ENCODE measurements at regions not wholly inside any gene's neighbourhood (a gene's known extent, or its start where the extent isn't known, plus 50 kb on each side); places are given as distances from the start of the nearest gene placed in this dataset.

- Mint-ChIP-seq H3K27me3 (ENCODE audit: insufficient read depth, unreplicated experiment) (no peaks in the 10 kb centered on the region), H3K4me3 (ENCODE audit: unreplicated experiment) (no peak overlapping the region), H3K27ac (ENCODE audit: unreplicated experiment) (no peak overlapping the region), H3K36me3 (ENCODE audit: insufficient read depth, unreplicated experiment) (no peaks in the 10 kb centered on the region), H3K9me3 (ENCODE audit: unreplicated experiment) (no peaks in the 10 kb centered on the region), H3K4me1 (ENCODE audit: low read depth, unreplicated experiment) (no peaks in the 10 kb centered on the region)
- ChIA-PET POLR2A (no interaction called here), CTCF (no interaction called here)
- no TSS peak for BruUV-seq (replicated peaks)
- Histone ChIP-seq H3K4me3 (ENCODE audit: low read depth, low read length) (no peak overlapping the region), H3K9me3 (no peaks in the 10 kb centered on the region), H3K27me3 (replicated peaks; ENCODE audit: control insufficient read depth, insufficient read depth, low read length) (no peaks in the 10 kb centered on the region), H3K4me1 (no peaks in the 10 kb centered on the region), H3K36me3 (ENCODE audit: control insufficient read depth, insufficient read depth, low read length) (no peaks in the 10 kb centered on the region)
- intact Hi-C loops (cut with micrococcal nuclease; ENCODE audit: unreplicated experiment): loop anchor here (5.0 kb wide), 2 partner anchors 290 to 370 kb away; no protein-coding TSS in a partner anchor
- DNase-seq: no peak
- no peak for TF ChIP-seq CTCF (IDR thresholded peaks at IDR 0.05; ENCODE audit: insufficient read depth in 1 of 2, low read depth in 1 of 2, low read length in 1 of 2, severe bottlenecking in 1 of 2, unreplicated experiment in 1 of 2)
Measured at GRCh38 chr5:60297658-60298057, 402.3 kb downstream of the DEPDC1B start.

GRCh38 chr5:60295423-60295822, 401.9 kb upstream of the PDE4D start:
- Histone ChIP-seq H3K4me1 (no peaks in the 10 kb centered on the region), H3K4me3 (ENCODE audit: low read depth, low read length) (no peak overlapping the region), H3K9me3 (no peaks in the 10 kb centered on the region), H3K27me3 (replicated peaks; ENCODE audit: control insufficient read depth, insufficient read depth, low read length) (no peaks in the 10 kb centered on the region), H3K36me3 (ENCODE audit: control insufficient read depth, insufficient read depth, low read length) (no peaks in the 10 kb centered on the region)
- no peaks in the 10 kb centered on the region for H3K4me1 Mint-ChIP-seq (ENCODE audit: low read depth, unreplicated experiment)
- H3K9me3 Mint-ChIP-seq (ENCODE audit: unreplicated experiment): no peaks in the 10 kb centered on the region
- H3K27ac Mint-ChIP-seq (ENCODE audit: unreplicated experiment): no peak overlapping the region
- no TSS peak for BruUV-seq (replicated peaks)
- DNase-seq: peak; percentile 39 to 40
- intact Hi-C loops (cut with micrococcal nuclease; ENCODE audit: unreplicated experiment): loop anchor here (1.0 to 5.0 kb wide), 3 partner anchors 87 to 372 kb away; no protein-coding TSS in a partner anchor
- H3K4me3 Mint-ChIP-seq (ENCODE audit: unreplicated experiment): no peak overlapping the region
- no peaks in the 10 kb centered on the region for H3K36me3 Mint-ChIP-seq (ENCODE audit: insufficient read depth, unreplicated experiment)
- no peaks in the 10 kb centered on the region for H3K27me3 Mint-ChIP-seq (ENCODE audit: insufficient read depth, unreplicated experiment)
- peak; percentile 61 to 70 for TF ChIP-seq CTCF (IDR thresholded peaks at IDR 0.05; ENCODE audit: insufficient read depth in 1 of 2, low read depth in 1 of 2, low read length in 1 of 2, severe bottlenecking in 1 of 2, unreplicated experiment in 1 of 2)
- POLR2A ChIA-PET: no interaction called here
- CTCF ChIA-PET: interaction anchor here (0.7 kb wide), 2 partner anchors 290 to 663 kb away, joined by 3 read pairs; no protein-coding TSS in a partner anchor

GRCh38 chr5:60293518-60293917, 400.0 kb upstream of the PDE4D start:
- BruUV-seq (replicated peaks): no TSS peak
- intact Hi-C loops (cut with micrococcal nuclease; ENCODE audit: unreplicated experiment): no loop called here
- Mint-ChIP-seq H3K27ac (ENCODE audit: unreplicated experiment) (no peak overlapping the region), H3K9me3 (ENCODE audit: unreplicated experiment) (no peaks in the 10 kb centered on the region), H3K4me1 (ENCODE audit: low read depth, unreplicated experiment) (no peaks in the 10 kb centered on the region), H3K27me3 (ENCODE audit: insufficient read depth, unreplicated experiment) (peaks cover 8% of the 10 kb centered on the region), H3K4me3 (ENCODE audit: unreplicated experiment) (no peak overlapping the region), H3K36me3 (ENCODE audit: insufficient read depth, unreplicated experiment) (no peaks in the 10 kb centered on the region)
- POLR2A ChIA-PET: no interaction called here
- H3K36me3 ChIP-seq (ENCODE audit: control insufficient read depth, insufficient read depth, low read length): no peaks in the 10 kb centered on the region
- no peak for TF ChIP-seq CTCF (IDR thresholded peaks at IDR 0.05; ENCODE audit: insufficient read depth in 1 of 2, low read depth in 1 of 2, low read length in 1 of 2, severe bottlenecking in 1 of 2, unreplicated experiment in 1 of 2)
- no peaks in the 10 kb centered on the region for H3K4me1 ChIP-seq
- no peak overlapping the region for H3K4me3 ChIP-seq (ENCODE audit: low read depth, low read length)
- no peaks in the 10 kb centered on the region for H3K9me3 ChIP-seq
- no peaks in the 10 kb centered on the region for H3K27me3 ChIP-seq (replicated peaks; ENCODE audit: control insufficient read depth, insufficient read depth, low read length)
- DNase-seq: no peak
- CTCF ChIA-PET: no interaction called here
